ENCODE measurements at regions not wholly inside any gene's neighbourhood (a gene's known extent, or its start where the extent isn't known, plus 50 kb on each side); places are given as distances from the start of the nearest gene placed in this dataset.
A peak's percentile ranks its signal among the peaks of the same experiment; 100 is the strongest.

GRCh38 chr6:92826633-92827032 is 592.7 kb downstream of the EPHA7 start:
- no peak for DNase-seq (ENCODE audit: low read depth in 2 of 2)

GRCh38 chr6:92822222-92822621 is 597.1 kb downstream of the EPHA7 start:
- DNase-seq (ENCODE audit: low read depth in 2 of 2), result no peak

GRCh38 chr6:92820601-92821000 is 598.8 kb downstream of the EPHA7 start:
- no peak for DNase-seq (ENCODE audit: low read depth in 2 of 2)

- DNase-seq (ENCODE audit: low read depth in 2 of 2), result peak in 1 of 2 experiments; percentile 1
Measured at GRCh38 chr6:92810913-92811312, 608.4 kb downstream of the EPHA7 start.

GRCh38 chr6:92806254-92806653 is 613.1 kb downstream of the EPHA7 start:
- DNase-seq (ENCODE audit: low read depth in 2 of 2), result no peak

GRCh38 chr6:92791403-92791802 is 628.0 kb downstream of the EPHA7 start:
- DNase-seq (ENCODE audit: low read depth in 2 of 2), result no peak

- DNase-seq (ENCODE audit: low read depth in 2 of 2), result no peak
Measured at GRCh38 chr6:92790381-92790780, 629.0 kb downstream of the EPHA7 start.

- DNase-seq (ENCODE audit: low read depth in 2 of 2), result no peak
Measured at GRCh38 chr6:92784235-92784634, 635.1 kb downstream of the EPHA7 start.

GRCh38 chr6:92779746-92780145 is 639.6 kb downstream of the EPHA7 start:
- peak; percentile 42 for DNase-seq (ENCODE audit: low read depth in 2 of 2)

GRCh38 chr6:92777146-92777740 is 642.1 kb downstream of the EPHA7 start:
- DNase-seq (ENCODE audit: low read depth in 2 of 2), result peak; percentile 2 to 9

- no peak for DNase-seq (ENCODE audit: low read depth in 2 of 2)
Measured at GRCh38 chr6:92770540-92770939, 648.8 kb downstream of the EPHA7 start.

- no peak for DNase-seq (ENCODE audit: low read depth in 2 of 2)
Measured at GRCh38 chr6:92767101-92767500, 652.3 kb downstream of the EPHA7 start.

GRCh38 chr6:92763680-92764079 is 655.7 kb downstream of the EPHA7 start:
- no peak for DNase-seq (ENCODE audit: low read depth in 2 of 2)

GRCh38 chr6:92763274-92763584 is 656.1 kb downstream of the EPHA7 start:
- DNase-seq (ENCODE audit: low read depth in 2 of 2), result no peak

- DNase-seq (ENCODE audit: low read depth in 2 of 2), result no peak
Measured at GRCh38 chr6:92762443-92763273, 656.7 kb downstream of the EPHA7 start.

GRCh38 chr6:92759178-92759577 is 660.2 kb downstream of the EPHA7 start:
- DNase-seq (ENCODE audit: low read depth in 2 of 2), result no peak

GRCh38 chr6:92757925-92758324 is 661.4 kb downstream of the EPHA7 start:
- no peak for DNase-seq (ENCODE audit: low read depth in 2 of 2)

GRCh38 chr6:92756912-92757311 is 662.4 kb downstream of the EPHA7 start:
- DNase-seq (ENCODE audit: low read depth in 2 of 2), result no peak

GRCh38 chr6:92753956-92754355 is 665.4 kb downstream of the EPHA7 start:
- no peak for DNase-seq (ENCODE audit: low read depth in 2 of 2)

- no peak for DNase-seq (ENCODE audit: low read depth in 2 of 2)
Measured at GRCh38 chr6:92752114-92752513, 667.2 kb downstream of the EPHA7 start.

GRCh38 chr6:92748131-92748530 is 671.2 kb downstream of the EPHA7 start:
- no peak for DNase-seq (ENCODE audit: low read depth in 2 of 2)

- no peak for DNase-seq (ENCODE audit: low read depth in 2 of 2)
Measured at GRCh38 chr6:92737983-92738382, 681.4 kb downstream of the EPHA7 start.

- DNase-seq (ENCODE audit: low read depth in 2 of 2), result no peak
Measured at GRCh38 chr6:92723390-92723931, 695.9 kb downstream of the EPHA7 start.
